ENCODE measurements at regions not wholly inside any gene's neighbourhood (a gene's known extent, or its start where the extent isn't known, plus 50 kb on each side); places are given as distances from the start of the nearest gene placed in this dataset.

DNA sequence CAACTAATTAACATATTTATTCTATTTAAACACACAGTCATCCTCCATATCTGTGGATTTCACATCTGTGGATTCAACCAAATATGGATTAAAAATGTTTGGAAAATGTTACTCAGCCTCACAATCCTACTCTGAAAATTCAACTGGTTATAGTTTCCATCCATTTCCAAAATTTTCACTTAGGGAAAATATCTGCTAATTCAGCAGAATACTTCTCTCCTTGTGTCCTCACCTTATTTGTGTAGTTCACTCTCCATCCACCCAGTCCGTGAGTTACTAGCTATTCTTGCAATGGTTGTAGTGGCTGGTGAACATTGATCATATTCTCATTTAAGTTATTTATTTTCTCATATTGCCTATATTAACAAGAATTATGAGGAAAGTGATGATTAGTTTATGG lies 77.6 kb upstream of the PRKCQ start:
- no peak for TF ChIP-seq RAD51 (IDR thresholded peaks at IDR 0.05; ENCODE audit: borderline replicate concordance, low read depth)
- TF ChIP-seq ZNF699 (CRISPR knock-in tag; IDR thresholded peaks at IDR 0.05; ENCODE audit: insufficient replicate concordance), result no peak
- TF ChIP-seq JUND (IDR thresholded peaks at IDR 0.05; ENCODE audit: borderline replicate concordance, low read depth, low read length), result no peak
- no peak for TF ChIP-seq JUND (tag; IDR thresholded peaks at IDR 0.05; ENCODE audit: borderline replicate concordance, low read depth, low read length)
